ENCODE measurements at regions not wholly inside any gene's neighbourhood (a gene's known extent, or its start where the extent isn't known, plus 50 kb on each side); places are given as distances from the start of the nearest gene placed in this dataset.

DNA sequence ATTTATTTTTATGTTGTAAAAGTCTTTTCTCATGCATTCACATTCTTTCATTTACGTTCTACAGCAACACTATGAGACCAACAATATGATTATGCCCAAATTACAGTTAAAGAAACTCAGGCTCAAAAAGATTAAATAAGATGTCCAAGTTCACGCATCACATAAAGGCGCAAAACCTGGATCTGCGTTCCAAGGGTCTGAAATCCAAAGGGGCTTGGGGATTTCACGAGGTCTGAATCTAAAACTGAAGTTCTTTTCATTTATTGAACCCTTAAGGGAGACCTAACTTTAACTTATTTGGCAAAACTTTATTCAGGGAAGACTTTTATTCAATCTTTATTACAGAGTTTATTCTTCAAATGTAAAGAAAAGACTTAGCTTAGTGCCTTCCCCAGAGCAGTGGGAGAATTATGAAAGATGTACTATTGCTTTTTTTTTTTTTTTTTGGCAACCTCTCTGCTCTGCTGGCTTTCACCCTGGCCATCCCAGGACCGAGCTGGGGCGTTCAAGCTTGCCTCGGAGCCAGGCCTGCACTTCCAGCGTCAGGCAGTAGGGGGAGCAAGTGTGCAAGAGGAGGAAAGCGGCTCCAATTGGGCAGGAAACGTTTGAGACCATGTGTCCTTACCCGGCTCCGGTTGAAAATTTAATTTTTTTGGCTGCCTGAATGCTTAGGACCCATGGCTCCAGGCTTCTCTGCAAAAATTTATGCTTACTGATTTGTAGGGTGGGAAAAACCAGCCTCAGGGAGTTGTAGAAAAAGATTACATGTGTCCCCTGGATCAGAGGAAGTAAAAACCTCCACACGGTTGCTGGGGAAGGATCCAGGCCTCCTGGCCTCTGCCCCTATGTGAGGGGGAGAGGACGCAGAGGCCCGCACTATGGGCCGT is 344.3 kb upstream of the KLF3 start (continued):
- no peak for TF ChIP-seq TCF12 (IDR thresholded peaks at IDR 0.05; ENCODE audit: low read depth, low read length)
- no peak for TF ChIP-seq EZH2 (IDR thresholded peaks at IDR 0.05; ENCODE audit: low read depth, low read length, severe bottlenecking)
